ENCODE measurements at regions not wholly inside any gene's neighbourhood (a gene's known extent, or its start where the extent isn't known, plus 50 kb on each side); places are given as distances from the start of the nearest gene placed in this dataset.

GRCh38 chr4:125518281-125518680 lies 203.5 kb downstream of the FAT4 start:
- TF ChIP-seq CTCF (IDR thresholded peaks at IDR 0.05) (no peak), EZH2 (IDR thresholded peaks at IDR 0.05; ENCODE audit: borderline replicate concordance, insufficient read depth, low read depth, low read length, poor library complexity, severe bottlenecking) (no peak)

All from B cell (primary cell).